SK-N-SH (cell line): ENCODE measurements at regions not wholly inside any gene's neighbourhood (a gene's known extent, or its start where the extent isn't known, plus 50 kb on each side); places are given as distances from the start of the nearest gene placed in this dataset.

ENCODE experiments used
- CTCF ChIA-PET: fragments of 300-600, 350-600 bp; formaldehyde crosslinking; extraction: SDS; loops from one replicate; lab custom pipeline; 2021; lab: Yijun Ruan, JAX
- POLR2A ChIA-PET: fragments of 350-600 bp; sonication (Branson Sonifier 250); formaldehyde crosslinking; extraction: SDS; loops from one replicate; lab custom pipeline; 2020; ENCODE audit warnings: antibody characterized with exemption, inconsistent platforms; lab: Yijun Ruan, JAX
- DNase-seq: peaks from one replicate; pipeline ENCODE4 v3.0.0; 2012
- H2AFZ ChIP-seq: fragments of 200-600 bp; sonication (generic); 2 replicates; pipeline ENCODE4 v1.8.1; 2016; ENCODE audit warnings: antibody characterized with exemption, mild to moderate bottlenecking, low read depth
- H3F3A ChIP-seq: fragments of 200-600 bp; sonication (generic); replicated peaks from 2 replicates; pipeline ENCODE3; 2016; ENCODE audit warnings: antibody characterized with exemption, mild to moderate bottlenecking; ENCODE audit not compliant: insufficient read depth
- H3K27ac ChIP-seq, 2 experiments: fragments of 200-500 bp in 1 of 2; fragments of 200-600 bp in 1 of 2; sonication (Bioruptor generic) in 1 of 2; sonication (generic), shearing (Covaris generic) in 1 of 2; 2 replicates each; pipeline versions ENCODE4 v1.5.1 to v1.6.1; 2014 to 2016; ENCODE audit warnings: low read depth in 2 of 2, inconsistent platforms in 1 of 2, low read length in 1 of 2, mild to moderate bottlenecking in 1 of 2, mixed read lengths in 1 of 2
- H3K27me3 ChIP-seq: fragments of 200-600 bp; sonication (generic), shearing (Covaris generic); 2 replicates; pipeline ENCODE4 v1.6.1; 2016; ENCODE audit warnings: mixed run types; ENCODE audit not compliant: insufficient read depth
- H3K36me3 ChIP-seq, 2 experiments: fragments of 200-500 bp in 1 of 2; fragments of 200-600 bp in 1 of 2; sonication (Bioruptor generic) in 1 of 2; sonication (generic) in 1 of 2; replicated peaks in 1 of 2; 2 replicates each; pipeline versions ENCODE3 to v1.5.1; 2014 to 2016; ENCODE audit warnings: low read length in 1 of 2, mild to moderate bottlenecking in 1 of 2; ENCODE audit not compliant: insufficient read depth in 2 of 2, control insufficient read depth in 1 of 2
- H3K4me1 ChIP-seq, 2 experiments: fragments of 200-500 bp in 1 of 2; fragments of 200-600 bp in 1 of 2; sonication (Bioruptor generic) in 1 of 2; sonication (generic), shearing (Covaris generic) in 1 of 2; 2 replicates each; pipeline versions ENCODE4 v1.5.1 to v1.6.1; 2014 to 2016; ENCODE audit warnings: low read depth in 1 of 2, low read length in 1 of 2, mixed run types in 1 of 2; ENCODE audit not compliant: insufficient read depth in 2 of 2, control insufficient read depth in 1 of 2
- H3K4me2 ChIP-seq: fragments of 200-600 bp; sonication (generic), shearing (Covaris generic); 2 replicates; pipeline ENCODE4 v1.6.1; 2017; ENCODE audit warnings: mixed run types
- H3K4me3 ChIP-seq, 2 experiments: fragments of 200-500 bp in 1 of 2; fragments of 200-600 bp in 1 of 2; sonication (Bioruptor generic) in 1 of 2; sonication (generic), shearing (Covaris generic) in 1 of 2; 2 replicates each; pipeline versions ENCODE4 v1.5.1 to v1.8.1; 2014 to 2016; ENCODE audit warnings: low read depth in 2 of 2, inconsistent platforms in 1 of 2, low read length in 1 of 2, mild to moderate bottlenecking in 1 of 2, mixed read lengths in 1 of 2, moderate library complexity in 1 of 2
- H3K79me2 ChIP-seq: fragments of 200-600 bp; sonication (generic); 2 replicates; pipeline ENCODE4 v1.8.1; 2017; ENCODE audit warnings: mild to moderate bottlenecking; ENCODE audit not compliant: insufficient read depth
- H3K9ac ChIP-seq: fragments of 200-600 bp; sonication (generic); 2 replicates; pipeline ENCODE4 v1.6.1; 2017; ENCODE audit warnings: mixed run types
- H3K9me2 ChIP-seq: fragments of 200-600 bp; sonication (generic); 2 replicates; pipeline ENCODE4 v1.6.1; 2017; ENCODE audit warnings: mixed run types
- H3K9me3 ChIP-seq: fragments of 200-600 bp; sonication (generic); 2 replicates; pipeline ENCODE4 v1.6.1; 2017; ENCODE audit warnings: mixed run types, mild to moderate bottlenecking, moderate library complexity
- H4K20me1 ChIP-seq: fragments of 200-600 bp; sonication (generic); 2 replicates; pipeline ENCODE4 v1.6.1; 2017; ENCODE audit warnings: mild to moderate bottlenecking, mixed run types; ENCODE audit not compliant: insufficient read depth
- ELF1 ChIP-seq: IDR thresholded peaks from 2 replicates; pipeline ENCODE4 v1.4.0; 2012
- EP300 ChIP-seq, 2 experiments: IDR thresholded peaks; 2 replicates each; pipeline versions ENCODE4 v1.4.0 to v1.6.1; 2012; ENCODE audit warnings: borderline replicate concordance in 1 of 2, low read depth in 1 of 2, low read length in 1 of 2
- EZH2phosphoT487 ChIP-seq: fragments of 200-600 bp; sonication (generic); IDR thresholded peaks from 2 replicates; pipeline ENCODE4 v1.6.1; 2017; ENCODE audit warnings: low read depth, mixed run types, mild to moderate bottlenecking, antibody characterized with exemption, moderate library complexity, borderline replicate concordance
- FOSL2 ChIP-seq: IDR thresholded peaks from 2 replicates; pipeline ENCODE4 v1.4.0; 2012; ENCODE audit warnings: low read depth, mild to moderate bottlenecking, moderate library complexity, borderline replicate concordance
- GABPA ChIP-seq: IDR thresholded peaks from 2 replicates; pipeline ENCODE4 v1.4.0; 2012; ENCODE audit warnings: low read depth, mild to moderate bottlenecking
- GATA2 ChIP-seq: sonication (generic); formaldehyde crosslinking; IDR thresholded peaks from 2 replicates; pipeline ENCODE4 v1.5.0; 2020; ENCODE audit warnings: mild to moderate bottlenecking, missing genetic modification reagents
- JUND ChIP-seq: IDR thresholded peaks from 2 replicates; pipeline ENCODE4 v1.4.0; 2012
- MAX ChIP-seq: IDR thresholded peaks from 2 replicates; pipeline ENCODE4 v1.4.0; 2012; ENCODE audit warnings: low read depth
- MEF2A ChIP-seq: IDR thresholded peaks from 2 replicates; pipeline ENCODE4 v1.4.0; 2012; ENCODE audit warnings: low read depth, borderline replicate concordance
- NRF1 ChIP-seq: IDR thresholded peaks from 2 replicates; pipeline ENCODE4 v1.6.1; 2012; ENCODE audit warnings: low read depth, mild to moderate bottlenecking, low read length
- REST ChIP-seq: IDR thresholded peaks from 2 replicates; pipeline ENCODE4 v1.6.1; 2012; ENCODE audit warnings: mild to moderate bottlenecking, low read depth, low read length, moderate library complexity
- RFX5 ChIP-seq: IDR thresholded peaks from 2 replicates; pipeline ENCODE4 v1.6.1; 2012; ENCODE audit warnings: mild to moderate bottlenecking, improper control_type of control experiment, low read length
- SIN3A ChIP-seq: IDR thresholded peaks from 2 replicates; pipeline ENCODE4 v1.6.1; 2012; ENCODE audit warnings: low read depth, mild to moderate bottlenecking, low read length, moderate library complexity, borderline replicate concordance
- TCF12 ChIP-seq: IDR thresholded peaks from 2 replicates; pipeline ENCODE4 v1.4.0; 2012
- USF1 ChIP-seq: IDR thresholded peaks from 2 replicates; pipeline ENCODE4 v1.4.0; 2012; ENCODE audit warnings: low read depth, borderline replicate concordance
- USF2 ChIP-seq: fragments of 150-350 bp; IDR thresholded peaks from 2 replicates; pipeline ENCODE4 v1.6.1; 2017; ENCODE audit warnings: antibody characterized with exemption, low read length, low read depth, borderline replicate concordance
- ZBTB33 ChIP-seq: IDR thresholded peaks from 2 replicates; pipeline ENCODE4 v1.4.0; 2012; ENCODE audit warnings: low read depth, borderline replicate concordance
- WGBS: methylation state at CpG from one replicate; pipeline ENCODE4 v1.1.6; 2017; ENCODE audit warnings: low lambda C conversion rate; 5-methylcytosine and 5-hydroxymethylcytosine counted together

GRCh38 chr1:228977307-228977706 is 242.0 kb downstream of the RHOU start:
- ChIA-PET POLR2A (no interaction called here), CTCF (no interaction called here)
- Histone ChIP-seq H3F3A (no peaks in the 10 kb centered on the region), H3K27ac (no peak overlapping the region), H2AFZ (no peak overlapping the region), H4K20me1 (no peaks in the 10 kb centered on the region), H3K79me2 (no peaks in the 10 kb centered on the region), H3K36me3 (no peaks in the 10 kb centered on the region), H3K9me3 (no peaks in the 10 kb centered on the region), H3K9me2 (no peaks in the 10 kb centered on the region), H3K4me1 (peaks cover 0 to 12% of the 10 kb centered on the region in 2 experiments; a peak in 1 of 4 replicates), H3K4me2 (no peak overlapping the region), H3K9ac (no peak overlapping the region), H3K27me3 (no peaks in the 10 kb centered on the region), H3K4me3 (no peak overlapping the region)
- TF ChIP-seq TCF12: no peak
- TF ChIP-seq FOSL2: no peak
- TF ChIP-seq USF2: no peak
- TF ChIP-seq NRF1: no peak
- TF ChIP-seq GATA2: no peak
- no peak for TF ChIP-seq EP300 (IDR thresholded peaks at IDR 0.05; ENCODE audit: borderline replicate concordance in 1 of 2, low read depth in 1 of 2, low read length in 1 of 2)
- TF ChIP-seq REST: no peak
- no peak for TF ChIP-seq MAX
- TF ChIP-seq ZBTB33: no peak
- no peak for DNase-seq
- whole genome bisulfite sequencing: 83% methylated on average over 8 of the region's 8 CpGs

GRCh38 chr1:228977741-228978140 is 242.5 kb downstream of the RHOU start:
- no peaks in the 10 kb centered on the region for H3K9me3 ChIP-seq
- 80% methylated on average over 3 of the region's 3 CpGs for WGBS
- CTCF ChIA-PET: no interaction called here
- H3K79me2 ChIP-seq: no peaks in the 10 kb centered on the region
- H3K36me3 ChIP-seq: no peaks in the 10 kb centered on the region
- H3K4me2 ChIP-seq: no peak overlapping the region
- DNase-seq: no peak
- no peak overlapping the region for H3K27ac ChIP-seq
- H2AFZ ChIP-seq: no peak overlapping the region
- POLR2A ChIA-PET: no interaction called here
- H3F3A ChIP-seq: no peaks in the 10 kb centered on the region
- no peaks in the 10 kb centered on the region for H4K20me1 ChIP-seq
- H3K27me3 ChIP-seq: no peaks in the 10 kb centered on the region
- H3K4me1 ChIP-seq: peaks cover 0 to 12% of the 10 kb centered on the region in 2 experiments; a peak in 1 of 4 replicates
- H3K4me3 ChIP-seq: no peak overlapping the region
- no peak overlapping the region for H3K9ac ChIP-seq
- no peaks in the 10 kb centered on the region for H3K9me2 ChIP-seq
- no peak for TF ChIP-seq RFX5
- TF ChIP-seq USF2: no peak
- TF ChIP-seq GABPA: no peak
- no peak for TF ChIP-seq GATA2
- TF ChIP-seq ZBTB33: no peak
- TF ChIP-seq EZH2phosphoT487: no peak
- no peak for TF ChIP-seq ELF1
- no peak for TF ChIP-seq MEF2A
- TF ChIP-seq TCF12: no peak
- no peak for TF ChIP-seq EP300 (IDR thresholded peaks at IDR 0.05; ENCODE audit: borderline replicate concordance in 1 of 2, low read depth in 1 of 2, low read length in 1 of 2)
- TF ChIP-seq JUND: no peak
- TF ChIP-seq SIN3A: no peak
- no peak for TF ChIP-seq USF1
